GM21381 (cell line): ENCODE measurements at regions not wholly inside any gene's neighbourhood (a gene's known extent, or its start where the extent isn't known, plus 50 kb on each side); places are given as distances from the start of the nearest gene placed in this dataset.

Source experiments
- ATAC-seq: cut with Tn5 transposase; IDR thresholded peaks from one replicate; pipeline ENCODE4 v1.9.1; 2021; ENCODE audit warnings: mild to moderate bottlenecking, moderate library complexity; ENCODE audit not compliant: unreplicated experiment

DNA sequence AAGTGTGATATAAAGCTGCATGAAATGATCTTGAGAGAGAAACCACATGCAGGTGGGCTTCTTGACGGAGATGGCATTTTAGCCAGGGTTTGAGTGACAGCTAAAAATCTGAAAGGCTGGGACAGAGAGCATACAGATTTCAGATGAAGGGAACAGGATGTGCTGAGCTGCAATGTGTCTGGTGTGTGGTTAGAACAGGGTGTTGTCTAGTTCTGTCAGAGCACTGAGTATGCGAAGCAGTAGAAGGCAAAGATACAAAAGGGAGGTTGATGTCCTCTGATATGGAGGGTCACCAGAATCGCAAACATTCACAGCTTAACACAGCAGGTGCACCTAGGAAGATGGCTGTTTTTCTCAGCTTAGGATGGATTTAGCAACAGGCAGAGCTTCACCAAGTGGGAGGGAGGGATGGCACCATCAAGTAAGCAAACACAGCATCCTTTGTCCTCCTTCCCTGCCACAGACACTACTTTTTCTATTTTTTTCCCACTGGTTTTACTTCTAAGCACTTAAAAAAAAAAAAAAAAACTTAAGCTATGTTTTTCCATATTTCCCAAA lies 182.5 kb downstream of the TMX3 start:
- ATAC-seq = no peak

DNA sequence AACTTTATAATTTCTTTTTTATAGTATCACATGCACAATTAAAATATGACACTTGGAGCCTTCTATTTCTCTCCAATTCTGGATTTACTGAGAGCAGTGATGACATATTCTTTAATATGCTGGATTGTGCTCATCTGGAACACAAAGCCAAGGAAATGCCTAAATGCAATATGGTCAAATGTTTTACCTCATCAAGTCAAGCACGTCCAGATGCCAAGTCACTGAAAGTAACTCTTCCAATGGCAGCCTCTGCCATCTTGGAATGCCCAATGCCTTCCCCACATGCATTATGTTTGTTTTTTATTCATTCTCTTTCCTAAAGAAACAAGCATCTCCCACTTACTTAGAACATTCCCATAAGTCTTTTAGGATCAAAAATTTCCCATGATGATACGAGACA lies 189.8 kb downstream of the TMX3 start:
- ATAC-seq = no peak

DNA sequence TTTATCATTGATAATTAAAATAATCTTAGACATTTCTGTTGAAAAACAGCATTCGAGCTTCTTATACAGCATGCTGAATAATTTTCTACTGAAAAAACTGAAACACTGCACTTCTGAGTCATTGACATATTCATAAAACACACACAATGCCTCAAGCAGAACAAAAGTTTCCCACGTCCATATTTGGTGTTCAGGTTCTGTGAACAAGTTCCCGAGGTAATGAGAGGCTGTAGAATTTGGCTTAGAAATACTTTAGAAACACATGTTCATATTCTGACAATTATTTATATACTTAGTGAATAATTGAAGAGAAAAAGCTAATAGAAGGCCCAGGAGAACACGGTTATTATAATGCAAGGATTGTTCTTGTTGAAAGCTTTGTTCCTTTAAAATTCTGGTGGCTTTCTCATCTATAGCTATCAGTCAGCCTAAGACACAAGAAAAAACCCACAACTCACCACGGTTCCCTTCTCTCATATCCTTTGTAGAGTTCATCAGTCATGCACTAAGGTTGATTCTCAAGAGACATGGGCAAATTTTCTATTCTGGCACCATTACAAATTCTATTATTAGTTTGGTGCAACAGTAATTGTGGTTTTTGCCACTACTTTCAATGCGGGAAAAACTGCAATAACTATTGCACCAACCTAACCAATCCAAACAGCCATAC lies 194.4 kb downstream of the TMX3 start:
- ATAC-seq = no peak

DNA sequence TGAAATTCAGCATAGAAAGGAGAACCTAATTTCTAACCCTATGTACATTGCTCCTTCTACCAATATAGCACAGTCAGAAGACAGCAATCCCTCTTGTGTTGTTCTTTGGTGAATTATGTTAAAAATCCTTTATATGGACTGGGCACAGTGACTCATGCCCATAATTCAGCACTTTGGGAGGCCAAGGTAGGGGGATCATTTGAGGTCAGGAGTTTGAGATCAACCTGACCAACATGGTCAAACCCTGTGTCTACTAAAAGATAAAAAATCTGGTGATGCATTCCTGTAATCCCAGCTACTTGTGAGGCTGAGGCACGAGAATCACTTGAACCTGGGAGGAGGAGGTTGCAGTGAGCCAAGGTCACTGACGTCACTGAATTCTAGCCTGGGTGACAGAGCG lies 195.6 kb downstream of the TMX3 start:
- no peak for ATAC-seq

DNA sequence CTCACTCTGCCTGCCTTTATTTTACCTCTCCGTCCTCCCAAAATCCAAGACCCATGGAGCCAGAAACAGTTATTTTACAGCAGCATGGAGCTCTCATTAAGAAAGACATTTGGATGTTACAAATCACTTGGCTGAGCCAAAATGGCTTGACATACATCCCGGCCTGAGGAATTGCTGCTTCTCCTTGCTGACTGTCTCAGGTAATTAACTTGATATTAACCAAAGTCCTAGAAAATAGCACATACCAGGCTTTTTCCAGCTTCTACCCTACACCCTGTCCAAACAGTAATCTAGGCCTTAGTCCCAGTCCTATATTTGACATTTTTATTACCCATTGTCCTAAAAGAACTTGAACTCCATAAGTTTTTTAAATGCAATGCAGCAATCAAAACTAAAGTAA lies 205.0 kb downstream of the TMX3 start:
- no peak for ATAC-seq

DNA sequence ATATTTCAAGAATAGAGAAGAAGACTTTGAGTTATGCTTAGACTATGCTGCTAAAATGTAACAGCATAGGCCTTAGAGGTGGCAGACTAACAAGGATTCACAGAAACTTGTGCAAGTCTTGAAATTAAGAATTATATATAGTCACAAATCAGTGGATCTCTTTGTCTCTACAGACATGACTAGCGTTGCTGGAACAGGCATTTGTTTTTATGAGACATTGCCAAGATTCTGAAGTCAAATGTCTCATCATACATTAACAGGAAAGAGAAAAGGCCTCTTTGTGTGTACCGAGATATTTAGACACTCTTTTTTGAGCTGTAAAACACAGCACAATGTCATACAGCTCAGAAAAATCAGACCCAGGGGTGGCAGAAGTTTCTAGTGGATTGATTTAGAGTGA lies 207.1 kb downstream of the TMX3 start:
- no peak for ATAC-seq

DNA sequence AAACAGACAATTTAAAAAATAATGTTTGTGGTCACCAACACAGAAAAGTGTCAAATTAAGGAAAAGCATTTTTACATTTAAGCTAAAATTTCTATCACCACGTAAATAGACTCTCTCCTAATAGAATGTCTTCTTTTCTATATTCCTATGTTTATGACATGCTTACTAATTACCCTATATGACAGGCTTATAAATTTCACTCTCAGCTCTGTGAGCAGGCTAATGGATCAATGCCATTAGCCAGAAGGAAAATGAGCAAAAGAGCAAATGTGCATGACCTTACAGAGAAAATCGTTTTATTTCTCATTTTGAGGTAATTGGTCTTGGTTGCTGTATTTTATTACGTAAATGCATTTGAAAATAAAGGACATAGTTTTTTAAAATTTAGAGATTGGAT lies 209.7 kb downstream of the TMX3 start:
- ATAC-seq = no peak

DNA sequence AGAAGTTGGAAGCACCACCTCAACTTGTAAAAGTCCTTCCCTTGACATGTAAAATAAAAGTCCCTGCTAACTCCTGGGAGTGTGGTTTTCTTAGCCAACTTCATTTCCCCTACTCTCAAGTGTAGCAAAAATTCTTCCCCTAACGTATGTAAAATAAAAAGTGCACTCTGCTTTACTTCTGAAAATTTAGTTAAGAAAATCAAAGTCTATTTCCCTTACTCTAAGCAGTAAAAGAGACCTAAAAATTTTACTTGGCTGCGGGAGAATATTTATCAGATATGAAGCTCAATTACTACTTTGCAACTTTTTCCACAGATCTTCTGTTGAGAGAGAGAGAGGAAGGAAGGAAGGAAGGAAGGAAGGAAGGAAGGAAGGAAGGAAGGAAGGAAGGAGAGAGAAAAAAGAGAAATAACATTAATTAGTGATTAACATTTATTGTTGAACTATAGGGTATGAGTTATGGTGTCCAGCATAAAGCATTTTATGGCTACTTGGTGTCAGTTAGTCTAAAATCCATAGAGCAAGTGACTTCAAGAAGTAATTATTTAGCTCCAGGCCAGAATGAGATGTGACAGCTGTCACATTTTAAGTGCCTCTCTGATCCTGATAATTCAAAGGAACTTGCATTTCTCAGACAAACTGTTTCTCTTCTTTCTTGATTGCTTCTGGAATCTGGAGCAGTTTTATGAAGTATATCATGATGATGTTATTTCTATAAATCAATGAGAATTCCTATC lies 210.3 kb downstream of the TMX3 start:
- ATAC-seq = no peak

DNA sequence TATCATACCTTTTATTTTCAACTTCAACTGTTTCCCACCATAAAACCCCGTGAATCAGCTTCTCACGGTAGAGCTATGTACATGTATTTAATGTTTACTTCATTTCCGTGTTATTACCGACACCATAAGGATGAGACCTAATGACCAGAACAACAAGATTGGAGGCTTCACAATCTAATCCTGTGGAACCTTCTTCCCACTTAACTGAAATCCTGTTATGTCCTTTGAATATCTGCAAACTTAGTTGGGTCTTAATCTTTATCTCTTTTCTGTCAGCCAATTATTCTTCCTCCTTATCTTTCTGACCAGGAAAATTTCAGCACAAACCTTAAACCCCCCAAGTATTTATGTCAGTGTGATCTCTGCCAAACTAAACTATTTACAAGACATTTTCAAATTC lies 214.4 kb downstream of the TMX3 start:
- ATAC-seq = no peak

DNA sequence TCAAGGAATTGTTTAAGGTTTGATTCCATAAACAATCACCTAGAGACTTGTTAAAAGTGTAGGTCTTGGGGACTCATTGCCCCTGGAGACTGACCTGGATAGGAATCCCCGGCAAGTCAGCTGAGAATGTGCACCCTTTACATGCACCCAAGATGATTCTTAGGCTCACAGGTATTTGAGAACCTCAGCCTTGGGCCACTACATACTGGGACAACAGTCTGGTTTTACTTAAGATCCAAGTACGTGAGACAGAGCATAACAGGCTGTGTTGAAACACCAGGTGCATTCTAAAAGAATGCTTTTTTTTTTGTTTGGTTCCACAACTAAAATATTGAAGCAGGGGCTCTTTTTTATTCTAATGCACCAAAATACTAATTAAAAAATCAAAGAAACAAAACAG lies 215.8 kb downstream of the TMX3 start:
- ATAC-seq = no peak

DNA sequence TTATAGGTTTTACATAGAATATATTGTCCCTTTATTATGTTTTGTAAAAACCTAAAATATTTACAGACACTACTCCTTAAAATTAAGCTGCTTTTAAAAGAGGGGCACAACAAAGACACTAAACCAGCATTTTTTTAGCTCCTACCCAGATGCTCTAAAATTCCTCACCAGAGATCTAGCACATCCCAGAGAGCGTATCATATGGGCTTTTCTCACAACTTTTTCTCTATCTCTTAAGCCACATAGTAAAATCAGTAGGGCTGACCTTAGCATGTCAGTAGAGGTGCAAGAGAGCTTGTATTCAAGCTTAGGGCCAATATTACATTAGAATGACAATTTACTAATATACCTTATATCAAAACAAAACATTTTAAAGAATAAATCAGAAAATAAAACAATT lies 216.3 kb downstream of the TMX3 start:
- ATAC-seq = no peak

DNA sequence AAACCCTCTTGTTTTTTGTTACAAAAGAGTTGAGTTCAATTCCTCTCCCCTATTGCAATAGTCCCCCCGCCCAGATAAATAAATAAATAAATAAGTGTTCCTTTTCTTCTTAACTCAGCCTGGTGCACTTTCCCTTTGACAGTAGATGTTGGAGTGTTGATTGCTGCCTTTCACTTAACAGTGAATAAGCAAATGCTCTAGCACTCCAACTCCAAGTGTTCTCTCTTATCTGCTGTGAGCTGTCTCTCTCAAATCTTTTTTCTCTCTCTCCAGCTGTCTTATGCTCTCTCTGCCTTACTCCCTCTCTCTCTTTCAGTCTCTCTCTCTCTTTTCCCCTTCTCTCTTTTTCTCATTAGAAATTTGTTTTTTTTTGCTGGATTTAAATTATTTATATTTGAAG lies 216.7 kb downstream of the TMX3 start:
- ATAC-seq = no peak

DNA sequence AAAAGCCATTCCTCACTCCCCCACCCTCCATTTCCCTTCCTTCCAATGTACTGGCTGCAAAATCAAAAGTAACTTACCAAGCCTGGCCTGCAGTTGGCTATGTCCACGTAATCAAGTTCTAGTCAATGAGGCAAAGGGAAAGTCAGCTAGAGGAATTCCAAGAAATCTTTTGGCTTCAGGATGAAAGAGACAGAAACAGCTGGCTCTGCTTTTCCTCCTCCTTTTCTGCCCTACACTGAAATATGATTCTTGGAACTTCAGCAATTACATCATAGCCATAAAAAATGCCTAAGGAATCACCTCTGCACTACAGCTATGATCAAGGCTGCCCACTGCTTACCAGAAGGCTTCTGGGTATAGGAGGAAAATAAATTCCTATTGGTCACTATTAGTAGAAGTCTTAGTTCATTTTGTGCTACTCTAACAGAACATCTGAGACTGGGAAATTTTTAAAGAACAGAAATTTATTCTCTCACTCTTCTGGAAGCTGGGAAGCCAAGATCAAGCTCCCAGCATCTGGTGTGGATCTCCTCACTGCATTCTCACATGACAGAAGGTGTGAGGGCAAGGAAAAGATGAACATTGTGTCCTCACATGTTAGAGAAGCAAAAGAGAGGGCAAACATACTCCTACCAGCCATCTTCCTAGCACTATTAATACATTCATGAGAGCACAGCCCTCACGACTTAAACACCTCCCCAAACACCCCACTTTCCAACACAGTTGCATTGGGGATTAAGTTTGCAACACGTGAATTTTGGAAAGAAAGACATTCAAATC lies 219.9 kb downstream of the TMX3 start:
- ATAC-seq = no peak

DNA sequence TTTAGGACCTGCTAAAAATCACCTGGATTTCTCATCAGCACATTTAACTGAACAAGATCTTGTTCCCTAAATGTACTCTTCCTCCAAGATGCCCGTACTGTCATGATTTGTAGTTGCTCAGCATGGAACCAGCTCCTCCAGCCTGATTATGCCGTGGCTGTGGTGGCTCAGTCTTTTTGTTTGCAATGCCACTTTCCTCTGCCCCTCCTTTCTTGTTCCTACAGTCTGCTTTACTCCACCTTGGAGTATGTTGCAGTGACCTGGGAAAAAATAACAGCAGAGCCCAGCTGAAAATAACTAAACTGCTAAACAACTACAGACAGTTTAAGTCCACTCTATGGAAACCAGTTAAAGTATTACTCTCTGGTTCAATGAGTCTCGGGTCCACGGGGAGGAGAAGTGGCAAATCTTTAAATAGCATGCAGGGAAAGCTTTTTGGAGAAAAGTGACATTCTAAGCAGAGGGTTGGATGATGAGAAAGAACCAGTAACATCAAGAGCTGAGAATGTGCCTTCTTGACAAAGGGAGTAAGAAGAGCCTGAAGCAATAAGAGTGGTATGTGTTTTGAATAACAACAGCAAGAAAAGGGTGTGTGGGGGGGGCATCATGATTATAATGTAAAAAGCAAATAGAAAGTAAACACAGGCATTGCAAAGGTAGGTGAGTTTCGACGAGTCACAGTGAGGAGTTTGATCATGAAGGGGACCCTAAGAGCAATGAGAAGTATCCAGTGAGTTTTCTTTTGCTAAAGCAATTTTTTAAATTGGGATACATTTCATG lies 225.7 kb downstream of the TMX3 start:
- no peak for ATAC-seq

DNA sequence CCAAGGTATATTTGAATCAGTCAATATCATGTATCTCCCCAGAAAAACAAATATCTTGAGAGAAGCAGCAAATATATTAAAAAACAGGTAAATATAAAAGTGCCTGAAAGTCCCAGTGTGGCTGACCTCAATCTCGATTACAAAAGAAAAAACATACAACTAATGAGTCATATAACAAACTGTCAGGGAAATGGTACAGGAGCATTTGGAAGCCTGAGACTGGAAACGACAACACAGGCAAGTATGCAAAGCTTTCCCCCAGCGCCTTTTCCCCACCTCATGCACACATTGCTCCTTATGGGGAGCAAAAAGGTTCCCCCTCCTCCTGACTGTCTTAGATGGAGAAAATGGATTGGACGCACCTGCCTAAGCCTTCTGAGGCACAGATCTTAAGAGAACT lies 230.7 kb downstream of the TMX3 start:
- ATAC-seq = no peak

DNA sequence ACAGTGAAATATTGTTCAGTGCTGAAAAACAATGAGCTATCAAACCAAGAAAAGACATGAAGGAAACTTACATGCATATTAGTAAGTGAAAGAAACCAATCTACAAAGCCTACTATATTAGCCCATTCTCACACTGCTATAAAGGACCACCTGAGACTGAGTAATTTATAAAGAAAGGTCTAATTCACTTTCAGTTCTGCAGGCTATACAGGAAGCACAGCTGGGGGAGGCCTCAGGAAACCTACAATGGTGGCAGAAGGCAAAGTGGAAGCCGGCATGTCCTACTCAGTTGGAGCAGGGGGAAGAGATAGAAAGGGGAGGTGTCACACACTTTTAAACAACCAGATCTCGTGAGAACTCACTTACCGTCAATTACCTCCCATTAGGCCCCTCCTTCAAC lies 232.1 kb downstream of the TMX3 start:
- no peak for ATAC-seq

DNA sequence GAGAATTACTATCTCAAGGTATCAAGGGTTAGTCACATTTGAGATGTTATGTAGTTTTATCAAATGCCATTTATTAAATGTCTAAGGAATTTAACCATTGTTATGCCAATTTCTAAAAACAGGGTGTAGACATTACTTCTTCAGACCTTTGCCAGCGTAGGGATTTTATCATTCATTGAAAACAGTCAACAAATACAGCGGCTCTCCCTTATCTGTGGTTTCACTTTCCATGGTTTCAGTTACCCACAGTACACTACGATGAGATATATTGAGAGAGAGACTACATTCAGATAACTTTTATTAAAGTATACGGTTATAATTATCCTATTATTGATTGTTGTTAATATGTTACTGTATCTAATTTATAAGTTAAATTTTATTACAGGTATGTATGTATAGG lies 234.7 kb downstream of the TMX3 start:
- no peak for ATAC-seq

DNA sequence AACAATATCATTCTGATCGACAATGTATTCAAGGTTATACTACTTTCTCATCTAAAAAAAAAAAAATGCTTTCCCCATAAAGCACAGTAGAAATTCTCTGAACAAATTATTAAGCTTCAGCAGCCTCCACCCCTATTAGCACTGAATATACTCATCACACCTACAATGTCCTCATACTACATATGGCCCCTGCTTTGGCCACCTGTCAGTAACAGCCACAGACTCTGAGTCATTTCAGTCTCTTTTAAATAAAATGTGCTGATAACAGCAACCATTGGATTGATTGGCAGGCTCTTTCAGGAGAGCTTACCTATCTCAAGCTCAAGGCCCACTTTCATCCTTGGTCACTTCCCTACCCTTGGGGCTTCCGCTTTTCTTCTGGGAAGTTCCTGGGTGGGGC lies 236.7 kb downstream of the TMX3 start:
- no peak for ATAC-seq

DNA sequence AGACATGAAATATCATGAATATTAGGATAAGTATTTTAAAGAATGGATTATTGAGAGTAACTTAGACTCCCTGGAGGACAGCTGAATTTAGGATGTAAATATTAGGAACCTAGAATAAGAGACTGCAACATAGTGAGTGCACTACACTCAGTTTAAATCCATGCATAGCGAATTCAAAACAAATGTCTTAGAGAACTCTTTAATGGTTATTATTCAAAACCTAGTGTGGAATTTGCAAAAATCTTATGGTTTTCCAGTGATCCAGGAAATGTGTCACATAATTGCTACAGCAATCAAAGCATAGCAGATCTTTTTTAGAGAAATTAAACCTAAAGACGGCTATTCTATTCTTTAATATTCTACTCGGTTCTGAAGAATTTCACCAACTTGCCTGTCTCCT lies 239.0 kb downstream of the TMX3 start:
- ATAC-seq = no peak

DNA sequence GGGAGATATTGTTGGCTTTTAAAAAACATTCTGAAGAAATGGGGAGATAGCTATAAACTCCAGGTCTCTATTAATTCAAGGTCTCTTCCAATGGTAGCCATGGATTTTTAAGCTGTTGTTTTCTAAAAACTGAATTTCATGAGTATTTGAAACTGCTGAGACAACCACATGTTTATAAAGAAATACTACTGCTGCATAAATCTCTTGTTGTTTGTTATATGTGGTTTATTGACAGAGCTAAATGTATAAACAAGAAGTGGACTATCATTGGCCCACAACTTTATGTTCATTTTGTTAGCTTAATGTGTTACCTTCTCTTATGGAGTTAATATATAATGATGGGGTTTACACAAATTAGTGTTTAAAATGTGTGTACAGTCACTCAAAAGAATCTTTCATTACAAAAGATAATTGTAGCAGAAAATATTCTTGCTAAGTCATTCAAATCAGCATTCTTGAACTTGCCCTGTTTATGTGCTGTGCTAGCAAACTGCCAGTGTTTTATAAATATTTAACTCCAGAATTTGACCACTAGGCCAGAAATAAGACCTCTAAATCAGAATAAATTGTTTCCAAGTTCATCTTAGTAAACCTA lies 242.1 kb downstream of the TMX3 start:
- no peak for ATAC-seq
